ENCODE measurements at regions not wholly inside any gene's neighbourhood (a gene's known extent, or its start where the extent isn't known, plus 50 kb on each side); places are given as distances from the start of the nearest gene placed in this dataset.

- no peak for TF ChIP-seq CTCF (conservative IDR thresholded peaks at IDR 0.05)
- no peak for TF ChIP-seq ZFX (IDR thresholded peaks at IDR 0.05)
Measured at GRCh38 chr7:68441645-68442044, 1156.6 kb upstream of the AUTS2 start.

Measured in C4-2B (cell line).